ENCODE measurements at regions not wholly inside any gene's neighbourhood (a gene's known extent, or its start where the extent isn't known, plus 50 kb on each side); places are given as distances from the start of the nearest gene placed in this dataset.
A peak's percentile ranks its signal among the peaks of the same experiment; 100 is the strongest.
"Not testable (repeated sequence)": the region's sequence is repeated elsewhere in the genome, so short reads cannot be mapped to it uniquely, and the experiment has no call there.

- TF ChIP-seq POLR2AphosphoS5 (IDR thresholded peaks at IDR 0.05) (no peak), CTCF (IDR thresholded peaks at IDR 0.05) (no peak), POLR2A (IDR thresholded peaks at IDR 0.05) (no peak)
- Histone ChIP-seq H3K36me3 (no peaks in the 10 kb centered on the region), H3K9me3 (no peaks in the 10 kb centered on the region), H3K4me3 (no peak overlapping the region), H3K4me1 (replicated peaks) (no peaks in the 10 kb centered on the region), H3K27me3 (replicated peaks; ENCODE audit: insufficient read depth) (no peaks in the 10 kb centered on the region), H3K27ac (no peak overlapping the region)
- WGBS: 61% methylated on average over 6 of the region's 6 CpGs
- intact Hi-C loops (cut with DNase I): no loop called here
- DNase-seq (ENCODE audit: low spot score): peak; percentile 4
Measured at GRCh38 chr12:97875064-97875463, 412.5 kb downstream of the RMST start.

- H3K36me3 ChIP-seq: no peaks in the 10 kb centered on the region
- TF ChIP-seq POLR2A (IDR thresholded peaks at IDR 0.05) (no peak), POLR2AphosphoS5 (IDR thresholded peaks at IDR 0.05) (no peak), CTCF (IDR thresholded peaks at IDR 0.05) (no peak)
- WGBS: 50% methylated on average over 4 of the region's 4 CpGs
- intact Hi-C loops (cut with DNase I): no loop called here
- no peak overlapping the region for H3K4me3 ChIP-seq
- no peaks in the 10 kb centered on the region for H3K4me1 ChIP-seq (replicated peaks)
- DNase-seq (ENCODE audit: low spot score): no peak
- H3K9me3 ChIP-seq: no peaks in the 10 kb centered on the region
- H3K27ac ChIP-seq: no peak overlapping the region
- H3K27me3 ChIP-seq (replicated peaks; ENCODE audit: insufficient read depth): no peaks in the 10 kb centered on the region
Measured at GRCh38 chr12:97876780-97877179, 414.2 kb downstream of the RMST start.

GRCh38 chr12:97877404-97877803, 414.8 kb downstream of the RMST start:
- Histone ChIP-seq H3K4me1 (replicated peaks) (no peaks in the 10 kb centered on the region), H3K27me3 (replicated peaks; ENCODE audit: insufficient read depth) (no peaks in the 10 kb centered on the region), H3K9me3 (no peaks in the 10 kb centered on the region), H3K4me3 (no peak overlapping the region), H3K27ac (no peak overlapping the region), H3K36me3 (no peaks in the 10 kb centered on the region)
- intact Hi-C loops (cut with DNase I): no loop called here
- TF ChIP-seq POLR2AphosphoS5 (IDR thresholded peaks at IDR 0.05): no peak
- no peak for TF ChIP-seq POLR2A (IDR thresholded peaks at IDR 0.05)
- TF ChIP-seq CTCF (IDR thresholded peaks at IDR 0.05): no peak
- DNase-seq (ENCODE audit: low spot score): no peak

GRCh38 chr12:97886511-97887176, 424.0 kb downstream of the RMST start:
- H3K4me1 ChIP-seq (replicated peaks): no peaks in the 10 kb centered on the region
- TF ChIP-seq POLR2A (IDR thresholded peaks at IDR 0.05) (no peak), CTCF (IDR thresholded peaks at IDR 0.05) (no peak), POLR2AphosphoS5 (IDR thresholded peaks at IDR 0.05) (no peak)
- no peak overlapping the region for H3K27ac ChIP-seq
- WGBS: 66% methylated on average over 4 of the region's 4 CpGs
- no peaks in the 10 kb centered on the region for H3K36me3 ChIP-seq
- no peak for DNase-seq (ENCODE audit: low spot score)
- no peaks in the 10 kb centered on the region for H3K27me3 ChIP-seq (replicated peaks; ENCODE audit: insufficient read depth)
- no peak overlapping the region for H3K4me3 ChIP-seq
- no peaks in the 10 kb centered on the region for H3K9me3 ChIP-seq
- intact Hi-C loops (cut with DNase I): no loop called here

GRCh38 chr12:97897881-97898280, 435.3 kb downstream of the RMST start:
- H3K36me3 ChIP-seq; H3K27ac ChIP-seq; H3K9me3 ChIP-seq; intact Hi-C loops (cut with DNase I); H3K4me1 ChIP-seq (replicated peaks); H3K4me3 ChIP-seq; DNase-seq (ENCODE audit: low spot score); H3K27me3 ChIP-seq (replicated peaks; ENCODE audit: insufficient read depth): not testable (repeated sequence)
- WGBS: 60% methylated on average over 6 of the region's 6 CpGs
